Liver (tissue), 3 donors: ENCODE measurements at regions not wholly inside any gene's neighbourhood (a gene's known extent, or its start where the extent isn't known, plus 50 kb on each side); places are given as distances from the start of the nearest gene placed in this dataset.

Experiments used
- FOXA1 ChIP-seq: IDR thresholded peaks from 2 replicates; pipeline ENCODE4 v1.6.1; 2016; ENCODE audit warnings: antibody characterized with exemption
- GABPA ChIP-seq, 2 donors: IDR thresholded peaks in 1 of 2; conservative IDR thresholded peaks in 1 of 2; 2 replicates each; pipeline ENCODE4 v1.6.1; 2016; ENCODE audit warnings: antibody characterized with exemption in 2 of 2, mild to moderate bottlenecking in 1 of 2, moderate library complexity in 1 of 2
- HNF4A ChIP-seq, 2 donors: conservative IDR thresholded peaks; 2 replicates each; pipeline ENCODE4 v1.6.1; 2016; ENCODE audit warnings: antibody characterized with exemption in 2 of 2, mild to moderate bottlenecking in 2 of 2
- JUND ChIP-seq, 2 donors: IDR thresholded peaks; 2 replicates each; pipeline ENCODE4 v1.6.1; 2016; ENCODE audit warnings: antibody characterized with exemption in 2 of 2
- SP1 ChIP-seq: IDR thresholded peaks from 2 replicates; pipeline ENCODE4 v1.6.1; 2018; ENCODE audit warnings: antibody characterized with exemption, mild to moderate bottlenecking
- TAF1 ChIP-seq: conservative IDR thresholded peaks from 2 replicates; pipeline ENCODE4 v1.6.1; 2016; ENCODE audit warnings: antibody characterized with exemption, mild to moderate bottlenecking
- YY1 ChIP-seq: IDR thresholded peaks from 2 replicates; pipeline ENCODE4 v1.6.1; 2016; ENCODE audit warnings: antibody characterized with exemption, mild to moderate bottlenecking
- TF ChIP-seq, protein P1 (sequence below): fragments of 150-350 bp; IDR thresholded peaks from 2 replicates; pipeline ENCODE4 v1.5.1; 2017; ENCODE audit warnings: improper control_type of control experiment, low read depth, low read length; ENCODE audit not compliant: missing input control
- TF ChIP-seq, protein P2 (sequence below): IDR thresholded peaks from 2 replicates; pipeline ENCODE4 v1.6.1; 2016; ENCODE audit warnings: antibody characterized with exemption
- TF ChIP-seq, protein P3 (sequence below): IDR thresholded peaks from 2 replicates; pipeline ENCODE4 v1.6.1; 2016; ENCODE audit warnings: antibody characterized with exemption, mild to moderate bottlenecking
- TF ChIP-seq, protein P4 (sequence below): IDR thresholded peaks from 2 replicates; pipeline ENCODE4 v1.6.1; 2016; ENCODE audit warnings: antibody characterized with exemption
- donor health status: healthy.
- donor health status: healthy.

DNA sequence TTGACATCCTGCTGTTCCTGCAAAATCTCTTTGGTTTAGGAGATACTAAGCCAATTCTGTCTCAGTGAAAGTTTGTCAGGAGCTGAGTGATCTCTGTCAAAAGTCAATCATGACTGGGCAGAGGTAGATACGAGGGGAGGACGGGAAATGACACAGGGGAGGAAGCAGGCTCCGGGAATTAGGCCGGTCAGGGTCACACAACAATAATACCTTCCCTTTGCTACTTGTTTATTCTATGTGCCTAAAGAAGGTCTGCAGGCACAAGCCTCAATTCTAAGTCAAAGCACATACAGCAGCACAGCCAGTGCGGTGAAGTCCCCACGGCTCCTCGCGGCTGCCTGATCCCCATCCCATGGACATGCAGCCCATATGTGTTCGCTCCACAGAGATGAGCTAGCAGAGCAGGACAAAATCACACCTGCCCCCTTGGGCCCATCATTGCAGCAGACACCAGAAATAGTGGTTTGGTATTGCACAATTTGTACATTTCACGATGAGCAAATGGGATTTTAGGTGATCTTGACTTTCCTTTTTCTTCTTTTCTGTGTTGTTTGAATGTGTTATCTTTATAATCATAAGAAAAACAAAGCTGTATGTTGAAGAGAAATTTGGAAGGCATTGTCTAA, 141.4 kb downstream of the VAPA start:
- no peak for TF ChIP-seq HNF4A (conservative IDR thresholded peaks at IDR 0.05)
- TF ChIP-seq, protein P1, sequence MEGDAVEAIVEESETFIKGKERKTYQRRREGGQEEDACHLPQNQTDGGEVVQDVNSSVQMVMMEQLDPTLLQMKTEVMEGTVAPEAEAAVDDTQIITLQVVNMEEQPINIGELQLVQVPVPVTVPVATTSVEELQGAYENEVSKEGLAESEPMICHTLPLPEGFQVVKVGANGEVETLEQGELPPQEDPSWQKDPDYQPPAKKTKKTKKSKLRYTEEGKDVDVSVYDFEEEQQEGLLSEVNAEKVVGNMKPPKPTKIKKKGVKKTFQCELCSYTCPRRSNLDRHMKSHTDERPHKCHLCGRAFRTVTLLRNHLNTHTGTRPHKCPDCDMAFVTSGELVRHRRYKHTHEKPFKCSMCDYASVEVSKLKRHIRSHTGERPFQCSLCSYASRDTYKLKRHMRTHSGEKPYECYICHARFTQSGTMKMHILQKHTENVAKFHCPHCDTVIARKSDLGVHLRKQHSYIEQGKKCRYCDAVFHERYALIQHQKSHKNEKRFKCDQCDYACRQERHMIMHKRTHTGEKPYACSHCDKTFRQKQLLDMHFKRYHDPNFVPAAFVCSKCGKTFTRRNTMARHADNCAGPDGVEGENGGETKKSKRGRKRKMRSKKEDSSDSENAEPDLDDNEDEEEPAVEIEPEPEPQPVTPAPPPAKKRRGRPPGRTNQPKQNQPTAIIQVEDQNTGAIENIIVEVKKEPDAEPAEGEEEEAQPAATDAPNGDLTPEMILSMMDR, result no peak
- TF ChIP-seq FOXA1, result no peak
- TF ChIP-seq SP1, result no peak
- TF ChIP-seq, protein P2, sequence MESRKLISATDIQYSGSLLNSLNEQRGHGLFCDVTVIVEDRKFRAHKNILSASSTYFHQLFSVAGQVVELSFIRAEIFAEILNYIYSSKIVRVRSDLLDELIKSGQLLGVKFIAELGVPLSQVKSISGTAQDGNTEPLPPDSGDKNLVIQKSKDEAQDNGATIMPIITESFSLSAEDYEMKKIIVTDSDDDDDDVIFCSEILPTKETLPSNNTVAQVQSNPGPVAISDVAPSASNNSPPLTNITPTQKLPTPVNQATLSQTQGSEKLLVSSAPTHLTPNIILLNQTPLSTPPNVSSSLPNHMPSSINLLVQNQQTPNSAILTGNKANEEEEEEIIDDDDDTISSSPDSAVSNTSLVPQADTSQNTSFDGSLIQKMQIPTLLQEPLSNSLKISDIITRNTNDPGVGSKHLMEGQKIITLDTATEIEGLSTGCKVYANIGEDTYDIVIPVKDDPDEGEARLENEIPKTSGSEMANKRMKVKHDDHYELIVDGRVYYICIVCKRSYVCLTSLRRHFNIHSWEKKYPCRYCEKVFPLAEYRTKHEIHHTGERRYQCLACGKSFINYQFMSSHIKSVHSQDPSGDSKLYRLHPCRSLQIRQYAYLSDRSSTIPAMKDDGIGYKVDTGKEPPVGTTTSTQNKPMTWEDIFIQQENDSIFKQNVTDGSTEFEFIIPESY, result no peak
- no peak for TF ChIP-seq YY1
- TF ChIP-seq TAF1, result no peak
- TF ChIP-seq, protein P3, sequence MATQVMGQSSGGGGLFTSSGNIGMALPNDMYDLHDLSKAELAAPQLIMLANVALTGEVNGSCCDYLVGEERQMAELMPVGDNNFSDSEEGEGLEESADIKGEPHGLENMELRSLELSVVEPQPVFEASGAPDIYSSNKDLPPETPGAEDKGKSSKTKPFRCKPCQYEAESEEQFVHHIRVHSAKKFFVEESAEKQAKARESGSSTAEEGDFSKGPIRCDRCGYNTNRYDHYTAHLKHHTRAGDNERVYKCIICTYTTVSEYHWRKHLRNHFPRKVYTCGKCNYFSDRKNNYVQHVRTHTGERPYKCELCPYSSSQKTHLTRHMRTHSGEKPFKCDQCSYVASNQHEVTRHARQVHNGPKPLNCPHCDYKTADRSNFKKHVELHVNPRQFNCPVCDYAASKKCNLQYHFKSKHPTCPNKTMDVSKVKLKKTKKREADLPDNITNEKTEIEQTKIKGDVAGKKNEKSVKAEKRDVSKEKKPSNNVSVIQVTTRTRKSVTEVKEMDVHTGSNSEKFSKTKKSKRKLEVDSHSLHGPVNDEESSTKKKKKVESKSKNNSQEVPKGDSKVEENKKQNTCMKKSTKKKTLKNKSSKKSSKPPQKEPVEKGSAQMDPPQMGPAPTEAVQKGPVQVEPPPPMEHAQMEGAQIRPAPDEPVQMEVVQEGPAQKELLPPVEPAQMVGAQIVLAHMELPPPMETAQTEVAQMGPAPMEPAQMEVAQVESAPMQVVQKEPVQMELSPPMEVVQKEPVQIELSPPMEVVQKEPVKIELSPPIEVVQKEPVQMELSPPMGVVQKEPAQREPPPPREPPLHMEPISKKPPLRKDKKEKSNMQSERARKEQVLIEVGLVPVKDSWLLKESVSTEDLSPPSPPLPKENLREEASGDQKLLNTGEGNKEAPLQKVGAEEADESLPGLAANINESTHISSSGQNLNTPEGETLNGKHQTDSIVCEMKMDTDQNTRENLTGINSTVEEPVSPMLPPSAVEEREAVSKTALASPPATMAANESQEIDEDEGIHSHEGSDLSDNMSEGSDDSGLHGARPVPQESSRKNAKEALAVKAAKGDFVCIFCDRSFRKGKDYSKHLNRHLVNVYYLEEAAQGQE, result no peak
- no peak for TF ChIP-seq JUND (IDR thresholded peaks at IDR 0.05)
- TF ChIP-seq GABPA (IDR thresholded peaks at IDR 0.05 in 1 of 2, conservative IDR thresholded peaks at IDR 0.05 in 1 of 2), result no peak
- TF ChIP-seq, protein P4, sequence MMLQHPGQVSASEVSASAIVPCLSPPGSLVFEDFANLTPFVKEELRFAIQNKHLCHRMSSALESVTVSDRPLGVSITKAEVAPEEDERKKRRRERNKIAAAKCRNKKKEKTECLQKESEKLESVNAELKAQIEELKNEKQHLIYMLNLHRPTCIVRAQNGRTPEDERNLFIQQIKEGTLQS, result no peak
